Hematopoietic multipotent progenitor cell treated with erythropoietin and hydrocortisone succinate and interleukin-3 and kit ligand, for 8 days (in vitro differentiated cells): ENCODE measurements at regions not wholly inside any gene's neighbourhood (a gene's known extent, or its start where the extent isn't known, plus 50 kb on each side); places are given as distances from the start of the nearest gene placed in this dataset.
"Not testable (repeated sequence)": the region's sequence is repeated elsewhere in the genome, so short reads cannot be mapped to it uniquely, and the experiment has no call there.

ENCODE experiments used
- DNase-seq: peaks from one replicate; pipeline ENCODE4 v3.0.0-alpha.2; 2015

DNA sequence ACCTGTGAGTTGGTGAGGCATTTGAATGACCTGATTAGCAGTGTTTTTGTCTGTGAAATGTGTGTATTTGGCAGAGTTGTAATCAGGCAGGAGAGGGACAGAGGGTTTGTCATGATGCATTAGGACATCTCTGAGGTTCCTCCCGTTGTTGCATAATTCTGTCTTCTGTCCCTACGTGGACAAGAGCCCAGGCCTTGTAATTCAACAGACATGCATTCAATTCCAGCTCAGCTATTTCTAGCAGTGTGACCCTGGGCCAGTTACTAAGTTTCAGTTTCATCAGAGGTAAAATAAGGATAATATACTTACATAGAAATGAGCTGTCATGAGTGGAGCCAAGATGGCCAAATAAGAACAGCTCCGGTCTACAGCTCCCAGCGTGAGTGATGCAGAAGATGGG is 208.6 kb downstream of the SLC38A4 start:
- no peak for DNase-seq

DNA sequence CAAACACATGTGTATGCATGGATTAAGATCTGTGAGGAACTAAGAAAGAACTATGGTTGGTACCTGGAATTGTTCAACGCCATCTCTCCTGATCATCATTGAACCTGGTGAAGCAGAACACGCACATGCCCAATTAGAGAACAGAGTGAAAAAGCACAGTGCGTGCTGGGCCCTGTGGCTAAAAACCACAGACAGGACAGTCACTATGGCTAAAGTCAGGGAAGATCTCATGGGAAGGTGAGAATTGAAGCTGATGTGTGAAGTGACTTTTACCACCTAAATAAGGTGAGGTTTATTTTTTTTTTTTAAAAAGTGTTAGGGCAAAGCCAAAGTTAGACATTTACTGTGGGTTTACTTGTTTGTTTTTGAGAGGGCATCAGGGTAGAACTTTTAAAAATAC is 215.0 kb downstream of the SLC38A4 start:
- no peak for DNase-seq

DNA sequence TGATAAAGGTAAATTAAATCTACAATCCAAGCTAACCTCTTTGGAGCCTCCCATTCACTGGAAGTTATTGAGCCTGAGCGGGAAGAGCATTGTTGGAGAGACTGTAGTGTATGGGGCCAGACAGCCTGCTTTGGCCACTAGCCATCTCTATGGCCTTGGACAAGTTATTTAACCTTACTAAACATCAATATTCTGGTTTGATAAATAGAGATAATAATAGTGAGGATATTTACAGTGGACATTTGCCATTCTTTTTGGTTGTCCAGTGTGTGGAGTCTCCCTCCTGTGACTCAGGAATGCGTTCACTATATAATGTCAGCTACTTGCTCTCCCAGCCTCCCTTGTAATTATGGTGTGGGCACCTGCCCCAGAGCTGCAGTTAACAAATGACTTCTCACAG is 216.1 kb downstream of the SLC38A4 start:
- no peak for DNase-seq

DNA sequence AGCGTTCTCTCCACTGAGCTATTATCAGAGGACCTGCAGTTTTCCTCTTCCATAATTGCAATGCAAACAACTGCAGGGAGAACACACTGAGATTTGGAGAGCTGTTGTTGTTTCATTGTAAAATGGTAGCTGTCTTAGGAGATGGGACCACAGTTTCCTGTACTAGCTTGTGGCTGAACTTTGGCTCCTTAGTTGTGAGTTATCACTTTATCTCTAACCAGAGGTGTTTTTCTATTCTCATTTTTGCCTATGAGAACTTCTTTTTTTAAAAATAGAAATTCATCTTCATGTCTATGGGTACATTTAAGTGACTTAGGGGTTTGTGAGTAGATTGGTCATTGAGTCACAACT is 216.5 kb downstream of the SLC38A4 start:
- no peak for DNase-seq

DNA sequence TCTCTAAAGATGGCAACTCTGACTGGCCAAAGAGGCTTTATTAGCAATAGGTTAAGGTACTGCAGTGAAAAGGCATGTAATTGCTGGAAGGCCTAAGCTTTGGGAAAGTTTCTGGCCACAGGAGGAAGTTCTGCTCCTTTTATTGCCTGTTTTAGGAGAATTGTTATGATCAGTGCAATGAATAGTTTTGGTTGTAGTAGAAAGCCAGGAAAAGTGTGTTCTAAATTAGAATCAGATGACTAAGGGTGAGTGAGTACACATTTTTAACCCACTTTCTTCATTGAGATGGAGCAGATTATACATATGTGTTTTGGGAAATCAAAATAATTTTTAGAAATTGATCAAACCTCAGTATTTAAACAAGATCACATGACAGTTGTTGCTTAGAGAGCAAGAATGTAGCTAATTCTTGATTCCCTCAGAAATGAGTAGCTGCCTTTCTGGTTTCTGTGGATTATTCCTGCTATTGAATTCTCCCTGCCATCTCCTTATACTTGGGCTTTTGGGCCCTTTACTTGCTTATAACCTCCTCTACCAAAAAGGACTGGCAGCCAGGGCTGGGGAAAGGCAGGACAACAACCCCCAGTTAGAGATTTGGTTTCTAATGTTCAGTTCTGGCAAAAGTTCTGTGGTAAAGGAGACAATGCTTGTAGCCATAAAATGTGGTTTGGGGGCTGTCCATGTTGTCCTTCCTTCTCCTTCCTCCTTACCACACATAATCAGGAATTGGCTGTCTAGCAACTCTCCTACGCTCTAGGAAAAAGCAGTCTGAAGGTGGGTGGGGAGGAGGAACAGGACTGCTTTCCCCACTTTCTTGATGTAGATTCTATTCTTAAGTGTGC is 217.1 kb downstream of the SLC38A4 start:
- DNase-seq: no peak

DNA sequence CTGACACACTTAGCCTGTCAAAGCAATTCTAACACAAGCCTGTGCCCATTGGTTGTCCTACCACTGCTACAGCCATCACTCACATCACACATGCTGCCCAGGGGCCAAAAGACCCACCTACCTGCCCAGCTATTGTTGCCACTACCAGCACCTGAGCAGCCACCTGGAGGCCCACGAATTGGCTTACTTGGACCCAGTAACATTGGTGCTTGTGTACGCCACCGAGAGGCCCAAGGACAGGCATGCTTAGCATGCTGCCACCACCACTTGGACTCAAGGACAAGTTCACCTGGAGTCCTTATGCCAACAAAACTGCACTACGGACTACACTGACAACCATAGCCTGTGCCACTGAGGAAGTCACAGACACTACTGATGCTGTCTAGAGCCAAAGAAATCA is 221.1 kb downstream of the SLC38A4 start:
- no peak for DNase-seq

DNA sequence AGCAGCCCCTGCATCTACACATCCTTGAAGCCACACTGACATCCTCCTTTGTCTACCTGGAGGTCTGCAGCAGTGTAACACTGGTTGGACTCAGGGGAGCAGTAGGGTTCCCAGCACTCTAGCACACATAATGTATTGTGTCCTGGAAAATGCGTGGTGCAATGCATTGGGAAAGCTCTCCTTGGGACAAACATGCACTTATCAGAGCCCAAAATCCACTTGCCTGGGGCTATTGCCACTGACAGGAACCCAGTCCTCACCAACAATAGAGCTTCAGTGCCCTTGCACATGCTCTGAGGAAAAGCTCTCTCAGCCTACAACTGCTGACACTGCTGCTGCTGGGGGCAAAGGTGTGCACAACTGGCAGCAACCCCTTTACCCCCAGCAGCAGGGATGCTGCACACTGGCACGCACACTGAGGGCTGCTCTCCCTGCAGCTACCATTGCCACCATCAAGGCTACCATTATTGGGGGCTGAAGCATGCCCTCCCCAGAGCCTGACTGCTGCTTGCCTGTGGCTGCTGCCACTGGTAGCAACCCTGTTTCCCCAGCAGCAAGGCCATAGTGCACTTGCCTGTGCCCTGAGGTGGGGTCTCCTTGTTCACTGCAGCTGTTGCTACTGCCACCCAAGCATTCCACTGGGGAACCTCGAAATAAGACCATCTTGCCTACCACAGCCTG is 221.9 kb downstream of the SLC38A4 start:
- DNase-seq: no peak

DNA sequence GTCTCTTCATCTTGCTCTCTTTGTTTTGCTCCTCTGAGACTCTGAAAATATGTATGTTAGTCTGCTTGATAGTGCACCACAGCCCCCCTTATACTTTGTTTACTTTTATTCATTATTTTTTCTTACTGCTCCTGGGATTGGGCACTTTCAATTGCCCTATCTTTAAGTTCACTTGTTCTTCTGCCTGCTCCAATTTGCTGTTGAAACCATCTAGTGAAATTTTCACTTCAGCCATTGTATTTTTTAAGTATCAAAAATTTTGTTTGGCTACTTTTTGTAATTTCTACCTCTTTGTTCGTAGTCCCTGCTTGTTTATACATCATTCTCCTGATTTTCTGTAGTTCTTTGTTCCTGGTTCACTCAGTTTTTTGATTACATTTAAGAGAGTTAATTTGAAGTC is 223.3 kb downstream of the SLC38A4 start:
- DNase-seq: no peak

DNA sequence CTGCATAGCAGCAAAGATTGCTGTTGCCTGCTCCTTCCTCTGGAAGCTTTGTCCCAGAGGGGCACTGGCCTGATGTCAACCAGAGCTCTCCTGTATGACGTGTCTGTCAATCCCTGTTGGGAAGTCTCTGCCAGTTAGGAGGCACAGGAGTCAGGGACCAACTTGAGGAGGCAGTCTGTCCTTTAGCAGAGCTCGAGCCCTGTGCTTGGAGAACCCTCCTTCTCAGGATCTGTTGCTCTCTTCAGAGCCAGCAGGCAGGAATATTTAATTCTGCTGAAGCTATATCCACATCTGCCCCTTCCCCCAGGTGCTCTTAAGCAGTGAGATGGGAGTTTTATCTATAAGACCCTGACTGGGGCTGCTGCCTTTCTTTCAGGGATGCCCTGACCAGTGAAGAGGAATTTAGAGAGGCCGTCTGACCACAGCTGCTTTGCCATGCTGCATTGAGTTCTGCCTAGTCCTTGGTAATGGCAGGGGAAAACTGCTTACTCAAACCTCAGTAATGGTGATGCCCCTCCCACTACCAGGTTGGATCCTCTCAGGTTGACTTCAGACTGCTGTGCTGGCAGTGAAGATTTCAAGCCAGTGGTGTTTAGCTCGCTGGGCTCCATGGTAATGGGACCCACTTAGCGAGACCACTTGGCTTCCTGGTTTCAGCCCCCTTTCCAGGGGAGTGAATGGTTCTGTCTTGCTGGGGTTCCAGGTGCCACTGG is 218.6 kb upstream of the SLC38A2 start:
- no peak for DNase-seq

DNA sequence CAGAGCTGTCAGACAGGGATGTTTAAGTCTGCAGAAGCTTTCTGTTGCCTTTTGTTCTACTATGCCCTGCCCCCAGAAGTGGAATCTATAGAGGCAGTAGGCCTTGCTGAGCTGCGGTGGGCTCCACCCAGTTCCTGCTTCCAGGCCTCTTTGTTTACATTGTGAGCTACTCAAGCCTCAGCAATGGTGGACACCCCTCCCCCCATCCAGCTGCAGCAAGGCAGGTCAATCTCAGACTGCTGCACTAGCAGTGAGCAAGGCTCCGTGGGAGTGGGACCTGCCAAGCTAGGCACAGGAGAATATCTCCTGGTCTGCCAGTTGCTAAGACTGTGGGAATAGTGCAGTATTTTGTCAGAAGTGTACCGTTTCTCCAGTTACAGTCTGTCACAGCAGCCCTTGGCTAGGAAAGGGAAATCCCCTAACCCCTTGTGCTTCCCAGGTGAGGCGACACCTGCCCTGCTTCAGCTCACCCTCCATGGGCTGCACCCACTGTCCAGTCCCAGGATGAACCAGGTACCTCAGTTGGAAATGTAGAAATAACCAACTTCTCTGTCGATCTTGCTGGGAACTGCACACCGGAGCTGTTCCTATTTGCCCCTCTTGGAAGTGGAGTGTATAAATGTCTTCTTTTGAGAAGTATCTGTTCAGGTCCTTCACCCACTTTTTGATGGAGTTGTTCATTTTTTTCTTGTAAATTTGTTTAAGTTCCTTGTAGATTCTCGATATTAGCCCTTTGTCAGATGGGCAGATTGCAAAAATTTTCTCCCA is 213.5 kb upstream of the SLC38A2 start:
- DNase-seq: peak; percentile 21

DNA sequence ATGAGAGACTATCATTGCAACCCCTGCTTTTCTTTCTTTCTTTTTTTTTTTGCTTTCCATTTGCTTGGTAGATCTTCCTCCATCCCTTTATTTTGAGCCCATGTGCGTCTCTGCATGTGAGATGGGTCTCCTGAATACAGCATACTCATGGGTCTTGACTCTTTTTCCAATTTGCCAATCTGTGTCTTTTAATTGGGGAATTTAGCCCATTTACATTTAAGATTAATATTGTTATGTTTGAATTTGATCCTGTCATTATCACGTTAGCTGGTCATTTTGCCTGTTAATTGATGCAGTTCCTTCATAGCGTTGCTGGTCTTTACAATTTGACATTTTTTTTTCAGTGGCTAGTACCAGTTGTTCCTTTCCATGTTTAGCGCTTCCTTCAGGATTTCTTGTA is 211.5 kb upstream of the SLC38A2 start:
- not testable (repeated sequence) for DNase-seq

DNA sequence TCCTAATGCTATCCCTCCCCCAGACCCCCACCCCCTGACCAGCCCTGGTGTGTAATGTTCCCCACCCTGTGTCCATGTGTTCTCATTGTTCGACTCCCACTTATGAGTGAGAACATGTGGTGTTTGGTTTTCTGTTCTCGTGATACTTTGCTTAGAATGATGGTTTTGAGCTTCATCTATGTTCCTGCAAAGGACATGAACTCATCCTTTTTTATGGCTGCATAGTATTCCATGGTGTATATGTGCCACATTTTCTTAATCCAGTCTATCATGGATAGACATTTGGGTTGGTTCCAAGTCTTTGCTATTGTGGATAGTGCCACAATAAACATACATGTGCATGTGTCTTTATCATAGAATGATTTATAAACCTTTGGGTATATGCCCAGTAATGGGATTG is 209.4 kb upstream of the SLC38A2 start:
- DNase-seq: not testable (repeated sequence)

DNA sequence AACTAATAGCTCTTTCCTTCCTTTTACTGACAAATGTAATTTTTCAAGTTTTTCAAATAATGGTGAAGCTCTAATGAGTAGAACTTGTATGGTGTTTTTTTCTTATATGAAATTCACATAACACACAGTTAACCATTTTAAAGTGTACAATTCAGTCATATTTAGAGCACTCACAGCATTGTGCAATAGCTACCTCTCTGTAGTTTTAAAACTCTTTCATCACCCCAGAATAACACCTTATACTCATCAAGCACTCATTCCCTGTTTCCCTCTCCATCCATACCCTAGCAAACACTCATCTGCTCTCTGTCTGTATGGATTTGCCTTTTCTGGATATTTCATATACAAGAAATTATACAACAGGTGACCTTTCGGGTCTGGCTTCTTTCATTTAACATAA is 207.9 kb upstream of the SLC38A2 start:
- no peak for DNase-seq

DNA sequence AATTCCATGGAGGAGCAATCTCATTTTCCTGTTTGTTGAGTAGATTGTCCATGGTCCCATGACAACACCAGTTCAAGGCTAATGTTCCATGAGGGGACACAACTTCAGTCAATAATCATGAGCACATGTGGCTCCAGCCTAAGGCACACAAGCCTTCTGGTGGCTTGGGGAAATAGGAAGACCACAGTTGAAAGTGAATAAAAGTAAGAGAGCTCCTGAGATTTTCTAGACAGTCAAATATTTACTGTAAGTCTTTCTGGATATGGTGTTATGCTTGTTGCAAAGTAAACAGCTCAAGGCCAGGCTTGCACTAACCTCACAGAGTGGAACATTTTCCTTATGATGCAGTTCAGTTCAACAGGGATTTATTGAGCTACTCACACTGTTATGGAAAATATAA is 206.9 kb upstream of the SLC38A2 start:
- no peak for DNase-seq

DNA sequence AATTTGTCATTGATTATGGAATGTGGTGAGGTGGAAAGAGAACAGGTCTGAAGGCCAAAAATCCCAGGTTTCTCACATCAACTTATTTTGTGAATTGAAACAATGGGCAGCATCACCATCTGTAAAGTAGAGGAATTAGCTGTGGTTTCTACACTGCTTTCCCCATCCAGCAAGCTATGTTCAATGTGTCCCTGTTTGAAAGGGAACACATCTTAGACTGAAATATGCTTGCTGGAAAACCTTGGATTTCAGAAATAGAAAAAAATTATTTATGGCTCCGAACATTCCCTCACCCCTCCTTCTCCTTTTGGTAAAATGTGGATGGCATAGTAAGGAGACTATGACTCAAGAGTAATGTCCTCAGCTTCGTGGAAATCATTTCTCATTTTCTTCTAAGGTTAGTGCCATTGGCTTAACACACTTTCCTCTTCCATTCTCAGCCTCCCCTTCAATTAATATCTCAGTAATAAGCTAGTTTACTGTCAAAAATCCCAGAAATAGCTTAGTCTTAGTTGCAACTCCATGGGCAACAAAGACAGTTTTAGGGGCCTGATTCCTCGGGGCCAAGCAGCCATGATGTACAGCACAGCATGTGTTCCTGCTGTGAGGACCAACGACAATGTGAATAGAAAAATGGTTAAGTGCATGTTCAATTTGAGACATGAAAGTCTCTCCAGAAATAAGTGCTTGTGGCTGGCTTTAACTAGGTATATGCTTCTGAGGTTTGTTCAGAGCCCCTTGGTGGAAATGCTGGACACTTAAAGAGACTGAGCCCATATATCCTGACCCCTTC is 205.8 kb upstream of the SLC38A2 start:
- DNase-seq: no peak

DNA sequence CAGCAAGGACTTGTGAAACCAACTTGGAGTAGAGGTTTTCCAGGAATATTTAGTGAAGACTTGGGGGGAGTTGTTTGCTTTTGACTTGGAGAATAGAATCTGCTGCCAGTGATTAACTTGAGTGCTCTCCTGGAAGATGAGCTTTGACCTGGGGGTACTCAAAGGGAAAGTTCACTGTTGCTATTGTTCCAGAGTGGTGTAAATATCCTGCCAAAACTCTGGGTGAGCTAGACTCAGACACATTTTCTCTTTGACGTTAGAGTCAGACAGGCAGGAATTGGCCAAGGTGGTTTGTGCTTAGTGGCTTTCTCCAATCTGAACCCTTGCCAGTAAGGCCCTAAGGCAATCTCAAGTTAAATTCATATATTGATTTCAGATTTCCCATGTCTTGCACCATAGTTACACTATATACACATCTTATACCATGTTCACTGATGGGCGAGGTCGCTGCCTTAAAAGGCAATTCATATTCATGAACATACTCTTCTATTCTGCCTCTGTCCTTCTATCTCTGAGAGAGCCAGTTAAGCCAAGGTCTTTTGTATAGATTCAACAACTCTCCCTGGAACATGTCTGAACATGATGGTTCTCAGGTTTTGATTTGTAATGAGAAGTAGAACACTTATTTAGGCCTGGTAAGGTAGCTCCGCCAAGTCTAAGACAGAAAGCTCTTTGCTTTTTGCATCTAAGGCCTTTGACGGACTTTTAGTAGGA is 204.6 kb upstream of the SLC38A2 start:
- no peak for DNase-seq

DNA sequence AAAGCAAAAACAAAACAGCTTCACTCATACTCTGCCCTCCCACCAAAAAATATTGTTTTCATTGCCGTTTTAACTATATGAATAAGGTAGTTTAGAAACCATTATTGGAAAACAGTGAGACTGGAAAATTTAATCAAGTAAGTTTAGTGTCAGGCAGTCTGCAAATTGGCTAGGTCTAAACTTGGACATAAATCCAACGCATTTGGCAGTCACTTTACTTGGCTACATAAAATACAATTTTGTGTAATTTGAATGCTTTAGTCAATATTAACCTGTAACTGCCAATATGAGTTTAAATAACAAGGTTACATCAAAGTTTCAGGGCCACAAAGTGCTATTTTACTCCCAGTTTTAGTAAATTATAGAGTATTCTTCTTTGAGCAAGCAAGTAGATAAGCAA is 202.3 kb upstream of the SLC38A2 start:
- no peak for DNase-seq

DNA sequence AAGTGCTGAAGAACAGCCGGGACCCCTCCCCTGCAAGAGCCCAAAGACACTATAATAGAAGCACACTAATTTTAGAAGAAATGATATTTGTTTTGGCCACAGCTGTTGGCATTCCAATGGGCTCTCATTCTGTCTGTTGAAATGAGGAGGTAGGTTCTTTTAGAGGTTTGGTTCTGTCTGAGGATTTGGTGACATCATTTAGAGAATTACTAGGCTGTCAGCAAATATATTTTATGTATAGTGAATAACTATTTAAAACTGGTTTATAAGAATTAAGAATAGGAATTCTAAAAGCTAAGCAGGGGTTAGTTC is 200.7 kb upstream of the SLC38A2 start:
- DNase-seq: no peak

DNA sequence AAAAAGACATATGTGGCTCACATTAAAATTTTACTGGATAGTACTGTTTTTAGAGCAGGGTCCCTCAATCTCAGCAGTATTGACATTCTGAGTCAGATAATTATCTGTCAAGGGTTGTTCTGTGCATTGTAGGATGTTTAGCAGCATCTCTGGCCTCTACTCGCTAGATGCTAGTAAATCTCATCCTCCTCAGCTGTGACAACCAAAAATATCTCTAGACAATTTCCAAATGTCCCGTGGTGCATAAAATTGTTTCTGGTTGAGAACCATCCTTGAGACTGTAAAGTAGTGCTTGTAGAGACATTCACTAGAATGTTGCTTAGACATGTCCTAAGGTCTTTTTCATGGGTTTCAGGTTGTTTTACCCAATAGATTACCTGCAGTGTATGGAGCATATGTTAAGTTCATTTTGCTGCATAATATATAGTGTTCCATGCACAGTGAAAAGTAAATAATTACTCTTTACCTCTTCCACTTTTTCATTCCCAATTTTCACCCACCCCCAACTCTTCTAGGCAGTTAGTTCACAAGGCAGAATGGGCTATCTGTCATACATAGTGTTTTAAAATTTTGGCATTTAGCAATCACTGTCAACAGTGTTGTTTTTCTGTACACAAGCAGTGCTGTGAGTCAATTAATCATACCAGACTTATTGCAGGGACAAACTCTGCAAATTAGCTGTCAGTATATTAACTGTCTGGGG is 200.2 kb upstream of the SLC38A2 start:
- DNase-seq: no peak

DNA sequence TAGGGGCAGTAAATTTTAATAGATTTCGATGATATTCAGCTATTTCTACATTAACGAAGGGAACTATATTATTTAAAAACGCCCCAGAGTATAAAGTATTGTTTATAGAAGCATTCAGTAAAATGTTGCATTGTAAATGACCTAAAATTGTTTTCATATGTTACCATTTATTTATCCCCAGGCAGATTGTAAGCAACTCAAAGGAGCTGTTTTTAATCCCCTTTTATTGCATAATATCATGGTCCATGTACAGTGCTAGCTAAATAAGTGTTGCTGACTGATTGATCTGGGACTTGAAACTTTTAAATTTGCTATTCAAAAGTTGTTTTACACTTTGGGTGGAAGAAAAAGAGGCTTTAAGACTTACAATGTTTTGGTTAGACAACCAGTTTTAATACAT is 199.0 kb upstream of the SLC38A2 start:
- no peak for DNase-seq

DNA sequence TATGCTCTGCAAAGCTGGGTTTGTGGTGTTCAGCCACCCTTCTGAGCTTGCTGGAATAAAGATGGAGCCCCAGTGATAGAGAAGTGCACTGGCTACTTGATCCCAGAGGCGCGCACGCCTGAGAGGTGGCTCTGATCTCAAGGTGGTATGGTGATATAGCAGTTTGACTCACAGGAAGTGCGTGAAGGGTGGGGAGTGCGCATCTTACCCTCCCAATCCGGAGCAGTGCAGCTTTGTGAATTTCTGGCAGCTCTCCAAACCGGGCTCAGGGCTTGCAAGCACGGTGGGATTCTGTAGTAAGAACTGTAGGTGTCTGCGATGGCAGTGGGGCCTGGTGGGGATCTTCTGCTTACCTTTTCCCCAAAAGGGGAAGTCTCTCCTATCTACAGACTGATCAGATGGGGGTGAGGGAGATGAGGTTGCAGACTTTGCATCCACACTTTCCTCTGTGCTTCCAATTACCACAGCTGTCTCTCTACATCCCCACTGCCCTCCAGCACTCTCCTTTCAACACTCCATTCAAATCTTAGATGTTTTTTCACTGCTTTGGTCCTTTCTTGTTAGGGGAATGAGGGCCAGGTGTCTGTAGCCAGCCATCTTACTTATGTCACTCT is 197.4 kb upstream of the SLC38A2 start:
- no peak for DNase-seq
